ENCODE measurements at regions not wholly inside any gene's neighbourhood (a gene's known extent, or its start where the extent isn't known, plus 50 kb on each side); places are given as distances from the start of the nearest gene placed in this dataset.

DNA sequence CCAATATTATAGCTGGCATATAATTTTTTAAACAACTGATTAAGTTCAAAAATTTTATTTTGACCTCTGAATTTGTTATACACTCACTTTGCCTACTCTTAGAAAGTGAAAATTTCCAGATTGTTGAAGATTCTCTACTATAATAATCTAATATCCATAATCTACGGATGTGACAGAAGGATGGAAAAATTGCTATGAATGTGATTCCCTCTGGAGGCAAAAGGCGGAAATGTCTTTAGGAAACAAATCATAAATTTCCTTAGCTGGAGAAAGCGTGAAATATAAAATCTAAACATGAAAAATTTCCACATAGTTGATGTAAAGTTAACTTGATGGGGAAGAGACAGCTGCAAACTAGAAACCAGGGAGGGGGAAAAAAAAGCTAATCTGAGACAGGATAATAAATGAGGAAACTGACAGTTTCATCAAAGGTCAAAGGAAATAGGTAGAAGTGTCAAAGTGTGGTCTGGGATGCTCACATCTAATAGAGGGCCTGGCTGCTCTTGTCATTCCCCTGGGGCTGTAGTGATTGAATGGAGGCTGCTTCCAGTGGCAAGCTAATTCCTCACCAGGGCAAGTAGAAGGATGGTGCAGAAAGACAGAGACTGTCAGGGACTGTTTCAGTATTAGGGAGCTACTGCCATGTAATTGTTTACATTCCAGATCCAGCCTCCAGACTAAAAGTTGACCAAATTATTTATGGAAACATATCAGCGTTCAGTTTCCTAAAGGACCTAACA is 264.5 kb downstream of the SDHAF3 start:
- no peaks in the 10 kb centered on the region for H3K79me2 ChIP-seq (ENCODE audit: control insufficient read depth, insufficient read depth, low read length)
- CTCF ChIA-PET = interaction anchor here (0.9 kb wide), 1 partner anchor 9 kb away, joined by 5 read pairs; no protein-coding TSS in a partner anchor
- no TSS peak for BruUV-seq (replicated peaks)
- H4K20me1 ChIP-seq (ENCODE audit: control insufficient read depth, insufficient read depth) = no peaks in the 10 kb centered on the region
- FAIRE-seq (no peak), DNase-seq (ENCODE audit: low read depth, low spot score) (no peak), ATAC-seq (no peak)
- H3K27me3 ChIP-seq (replicated peaks in 1 of 2; ENCODE audit: control insufficient read depth in 2 of 2, insufficient read depth in 2 of 2, low read length in 1 of 2) = no peaks in the 10 kb centered on the region; a peak in 1 of 4 replicates
- in situ Hi-C loops (cut with MboI) (no loop called here), intact Hi-C loops (cut with micrococcal nuclease; ENCODE audit: unreplicated experiment) (no loop called here)
- H3K4me3 ChIP-seq = no peak overlapping the region
- POLR2A ChIA-PET = no interaction called here
- WGBS (ENCODE audit: insufficient coverage, insufficient replicate concordance, low lambda C conversion rate, missing lambda C conversion rate) = 19% methylated on average over 4 of the region's 4 CpGs
- RAD21 ChIA-PET (ENCODE audit: unreplicated experiment) = no interaction called here
- H3K36me3 ChIP-seq (ENCODE audit: control insufficient read depth in 2 of 2, insufficient read depth in 2 of 2, low read length in 1 of 2) = no peaks in the 10 kb centered on the region
- no peak overlapping the region for H3K27ac ChIP-seq (ENCODE audit: control insufficient read depth, insufficient read depth)
- no peak overlapping the region for H3K4me2 ChIP-seq (ENCODE audit: control insufficient read depth, insufficient read depth)
- TF ChIP-seq EP300 (IDR thresholded peaks at IDR 0.05; ENCODE audit: borderline replicate concordance in 1 of 2, control insufficient read depth in 1 of 2, low read depth in 2 of 2, low read length in 2 of 2) (no peak), BMI1 (IDR thresholded peaks at IDR 0.05; ENCODE audit: borderline replicate concordance) (no peak), ASH2L (IDR thresholded peaks at IDR 0.05; ENCODE audit: borderline replicate concordance, low read depth) (no peak), SMAD1 (IDR thresholded peaks at IDR 0.05; ENCODE audit: low read depth, partially characterized antibody) (no peak)
- TF ChIP-seq, protein P1, sequence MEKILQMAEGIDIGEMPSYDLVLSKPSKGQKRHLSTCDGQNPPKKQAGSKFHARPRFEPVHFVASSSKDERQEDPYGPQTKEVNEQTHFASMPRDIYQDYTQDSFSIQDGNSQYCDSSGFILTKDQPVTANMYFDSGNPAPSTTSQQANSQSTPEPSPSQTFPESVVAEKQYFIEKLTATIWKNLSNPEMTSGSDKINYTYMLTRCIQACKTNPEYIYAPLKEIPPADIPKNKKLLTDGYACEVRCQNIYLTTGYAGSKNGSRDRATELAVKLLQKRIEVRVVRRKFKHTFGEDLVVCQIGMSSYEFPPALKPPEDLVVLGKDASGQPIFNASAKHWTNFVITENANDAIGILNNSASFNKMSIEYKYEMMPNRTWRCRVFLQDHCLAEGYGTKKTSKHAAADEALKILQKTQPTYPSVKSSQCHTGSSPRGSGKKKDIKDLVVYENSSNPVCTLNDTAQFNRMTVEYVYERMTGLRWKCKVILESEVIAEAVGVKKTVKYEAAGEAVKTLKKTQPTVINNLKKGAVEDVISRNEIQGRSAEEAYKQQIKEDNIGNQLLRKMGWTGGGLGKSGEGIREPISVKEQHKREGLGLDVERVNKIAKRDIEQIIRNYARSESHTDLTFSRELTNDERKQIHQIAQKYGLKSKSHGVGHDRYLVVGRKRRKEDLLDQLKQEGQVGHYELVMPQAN (conservative IDR thresholded peaks at IDR 0.05) = no peak
- SMC1A ChIA-PET (ENCODE audit: uncharacterized antibody, unreplicated experiment) = no interaction called here
- no peak overlapping the region for H3K9ac ChIP-seq (ENCODE audit: control insufficient read depth, insufficient read depth, low read length)
- H3K9me3 ChIP-seq (replicated peaks; ENCODE audit: control insufficient read depth, insufficient read depth, low read length) = no peaks in the 10 kb centered on the region
- H2AFZ ChIP-seq (ENCODE audit: control insufficient read depth, low read depth, low read length) = no peak overlapping the region
- no peaks in the 10 kb centered on the region for H3K4me1 ChIP-seq (ENCODE audit: control insufficient read depth, insufficient read depth, low read length)

Data from GM12878 (cell line).